OCI-LY7 (cell line): ENCODE measurements at regions not wholly inside any gene's neighbourhood (a gene's known extent, or its start where the extent isn't known, plus 50 kb on each side); places are given as distances from the start of the nearest gene placed in this dataset.

Experiments used
- BruUV-seq: library from RNA; stranded (reverse); fragments of 400-500 nt; replicated peaks from 2 replicates; lab custom pipeline; 2021; lab: Mats Ljungman, UMichigan
- CTCF ChIA-PET: fragments of 300-600 bp; sonication (Branson Sonifier 250); formaldehyde crosslinking; loops from one replicate; lab custom pipeline; 2022; ENCODE audit warnings: antibody characterized with exemption; ENCODE audit not compliant: unreplicated experiment; lab: Charles Lee
- POLR2A ChIA-PET: fragments of 300-600 bp; sonication (Branson Sonifier 250); formaldehyde crosslinking; loops from one replicate; lab custom pipeline; 2022; ENCODE audit warnings: antibody characterized with exemption; lab: Charles Lee
- DNase-seq: peaks from one replicate; pipeline ENCODE4 v3.0.0-alpha.2; 2015; ENCODE audit warnings: low spot score
- H2AFZ ChIP-seq: fragments of 200-600 bp; sonication (generic), shearing (Covaris generic); 2 replicates; pipeline ENCODE4 v1.6.1; 2014; ENCODE audit warnings: mild to moderate bottlenecking, antibody characterized with exemption, low read length, moderate library complexity
- H3K27ac ChIP-seq: fragments of 200-600 bp; sonication (generic); 2 replicates; pipeline ENCODE4 v1.5.1; 2014; ENCODE audit warnings: mixed run types, low read depth, mild to moderate bottlenecking, moderate library complexity, low read length, inconsistent platforms; ENCODE audit not compliant: poor library complexity, severe bottlenecking
- H3K36me3 ChIP-seq: fragments of 200-600 bp; sonication (generic); 2 replicates; pipeline ENCODE4 v1.6.1; 2014; ENCODE audit warnings: mild to moderate bottlenecking, antibody characterized with exemption, low read length, moderate library complexity, mixed read lengths; ENCODE audit not compliant: insufficient read depth
- H3K4me1 ChIP-seq: fragments of 200-600 bp; sonication (generic); 2 replicates; pipeline ENCODE4 v1.5.1; 2014; ENCODE audit warnings: mild to moderate bottlenecking, low read length; ENCODE audit not compliant: insufficient read depth, poor library complexity, severe bottlenecking
- H3K4me2 ChIP-seq: fragments of 200-600 bp; sonication (generic); 2 replicates; pipeline ENCODE4 v1.6.1; 2014; ENCODE audit warnings: mild to moderate bottlenecking, low read length
- H3K4me3 ChIP-seq: fragments of 200-600 bp; sonication (generic); 2 replicates; pipeline ENCODE4 v1.5.1; 2014; ENCODE audit warnings: mild to moderate bottlenecking, low read depth, low read length; ENCODE audit not compliant: poor library complexity, severe bottlenecking
- H3K79me2 ChIP-seq: fragments of 200-600 bp; sonication (generic); 2 replicates; pipeline ENCODE4 v1.6.1; 2016; ENCODE audit warnings: low read depth, mild to moderate bottlenecking, low read length, moderate library complexity, mixed read lengths; ENCODE audit not compliant: insufficient read depth
- H3K9me2 ChIP-seq: fragments of 200-600 bp; sonication (generic); 2 replicates; pipeline ENCODE4 v1.6.1; 2016; ENCODE audit warnings: mild to moderate bottlenecking, low read length, mixed read lengths; ENCODE audit not compliant: insufficient read depth
- H3K9me3 ChIP-seq: fragments of 200-600 bp; sonication (generic); 2 replicates; pipeline ENCODE4 v1.6.1; 2014; ENCODE audit warnings: mild to moderate bottlenecking, mixed run types, low read length, mixed read lengths
- H4K20me1 ChIP-seq: fragments of 200-600 bp; sonication (generic); 2 replicates; pipeline ENCODE4 v1.6.1; 2014; ENCODE audit warnings: mild to moderate bottlenecking, antibody characterized with exemption, low read length, moderate library complexity, mixed read lengths; ENCODE audit not compliant: insufficient read depth
- CTCF ChIP-seq: fragments of 200-600 bp; sonication (generic); conservative IDR thresholded peaks from 2 replicates; pipeline ENCODE4 v1.5.1; 2014; ENCODE audit warnings: mild to moderate bottlenecking, antibody characterized with exemption, low read length, moderate library complexity, mixed read lengths
- EZH2phosphoT487 ChIP-seq: fragments of 200-600 bp; sonication (generic); IDR thresholded peaks from 2 replicates; pipeline ENCODE4 v1.6.1; 2018; ENCODE audit warnings: low read depth, borderline replicate concordance, mild to moderate bottlenecking, mixed run types, antibody characterized with exemption, low read length, moderate library complexity, mixed read lengths
- intact Hi-C: fragments of 100-400 bp; cut with micrococcal nuclease; formaldehyde crosslinking; loops from one replicate; pipeline ENCODE4 v1.10.0; 2022; ENCODE audit not compliant: unreplicated experiment

GRCh38 chr4:144799486-144799885 lies 153.5 kb downstream of the HHIP start:
- TF ChIP-seq CTCF: no peak
- TF ChIP-seq EZH2phosphoT487: no peak
- no TSS peak for BruUV-seq
- H3K9me3 ChIP-seq: no peaks in the 10 kb centered on the region
- no peaks in the 10 kb centered on the region for H3K79me2 ChIP-seq
- no peaks in the 10 kb centered on the region for H3K9me2 ChIP-seq
- ChIA-PET POLR2A (interaction anchor here (0.6 kb wide), 1 partner anchor 805 kb away, joined by 3 read pairs; no protein-coding TSS in a partner anchor), CTCF (no interaction called here)
- H3K4me3 ChIP-seq: no peak overlapping the region
- no peak overlapping the region for H2AFZ ChIP-seq
- no peak overlapping the region for H3K27ac ChIP-seq
- no peaks in the 10 kb centered on the region for H4K20me1 ChIP-seq
- no peaks in the 10 kb centered on the region for H3K36me3 ChIP-seq
- no peak overlapping the region for H3K4me2 ChIP-seq
- intact Hi-C loops: no loop called here
- no peaks in the 10 kb centered on the region for H3K4me1 ChIP-seq
- DNase-seq: no peak

DNA sequence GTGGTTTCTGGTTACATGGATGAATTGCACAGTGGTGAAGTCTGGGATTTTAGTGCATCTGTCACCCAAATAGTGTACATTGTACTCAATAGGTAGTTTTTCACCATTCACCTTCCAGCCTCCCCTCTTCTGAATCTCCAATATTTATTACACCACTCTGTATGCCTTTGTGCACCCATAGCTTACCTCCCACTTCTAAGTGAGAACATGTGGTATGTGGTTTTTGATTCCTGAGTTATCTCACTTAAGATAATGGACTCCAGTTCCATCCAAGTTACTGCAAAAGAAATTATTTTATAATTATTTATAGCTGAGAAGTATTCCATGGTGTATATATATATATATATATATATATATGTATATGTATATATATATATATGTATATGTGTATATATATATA lies 155.8 kb downstream of the HHIP start:
- no peak for DNase-seq
- H3K27ac ChIP-seq: no peak overlapping the region
- ChIA-PET CTCF (no interaction called here), POLR2A (interaction anchor here (0.6 to 0.8 kb wide), 3 partner anchors 68 to 1419 kb away, joined by 3 to 4 read pairs (median 3); no protein-coding TSS in a partner anchor)
- intact Hi-C loops: no loop called here
- no peak overlapping the region for H3K4me2 ChIP-seq
- no peaks in the 10 kb centered on the region for H3K4me1 ChIP-seq
- no peaks in the 10 kb centered on the region for H3K9me3 ChIP-seq
- no peak for TF ChIP-seq CTCF
- no peak for TF ChIP-seq EZH2phosphoT487
- no peak overlapping the region for H3K4me3 ChIP-seq
- no TSS peak for BruUV-seq
- no peaks in the 10 kb centered on the region for H4K20me1 ChIP-seq
- H3K79me2 ChIP-seq: no peaks in the 10 kb centered on the region
- H2AFZ ChIP-seq: no peak overlapping the region
- no peaks in the 10 kb centered on the region for H3K9me2 ChIP-seq
- H3K36me3 ChIP-seq: no peaks in the 10 kb centered on the region

GRCh38 chr4:144808034-144808433 lies 162.1 kb downstream of the HHIP start:
- CTCF ChIA-PET: no interaction called here
- Histone ChIP-seq H3K4me3 (no peak overlapping the region), H3K4me2 (no peak overlapping the region), H3K4me1 (no peaks in the 10 kb centered on the region), H3K27ac (no peak overlapping the region), H2AFZ (no peak overlapping the region), H3K9me3 (no peaks in the 10 kb centered on the region), H4K20me1 (no peaks in the 10 kb centered on the region), H3K79me2 (no peaks in the 10 kb centered on the region), H3K9me2 (no peaks in the 10 kb centered on the region), H3K36me3 (no peaks in the 10 kb centered on the region)
- POLR2A ChIA-PET: interaction anchor here (0.7 kb wide), 1 partner anchor 392 kb away, joined by 3 read pairs; no protein-coding TSS in a partner anchor
- TF ChIP-seq CTCF (no peak), EZH2phosphoT487 (no peak)
- BruUV-seq: no TSS peak
- no peak for DNase-seq
- intact Hi-C loops: no loop called here
